NCI-H2029 treated with DMSO at 0.1 percent for 48 hours (cell line): ENCODE measurements at regions not wholly inside any gene's neighbourhood (a gene's known extent, or its start where the extent isn't known, plus 50 kb on each side); places are given as distances from the start of the nearest gene placed in this dataset.

Experiments
- DNase-seq: peaks from one replicate; lab custom pipeline; 2025; lab: John Stamatoyannopoulos, UW

GRCh38 chr16:14334366-14335080 is 263.4 kb downstream of the MRTFB start:
- no peak for DNase-seq

GRCh38 chr16:14333361-14333760 is 262.2 kb downstream of the MRTFB start:
- no peak for DNase-seq

GRCh38 chr16:14331020-14331419 is 259.9 kb downstream of the MRTFB start:
- DNase-seq = no peak

GRCh38 chr16:14329727-14330350 is 258.7 kb downstream of the MRTFB start:
- DNase-seq = no peak

- DNase-seq = no peak
Measured at GRCh38 chr16:14325502-14326401, 254.6 kb downstream of the MRTFB start.

- no peak for DNase-seq
Measured at GRCh38 chr16:14324581-14324980, 253.5 kb downstream of the MRTFB start.

GRCh38 chr16:14322186-14322585 is 251.1 kb downstream of the MRTFB start:
- no peak for DNase-seq

- DNase-seq = peak; percentile 94
Measured at GRCh38 chr16:14321542-14321941, 250.4 kb downstream of the MRTFB start.

- DNase-seq = no peak
Measured at GRCh38 chr16:14320406-14320805, 249.3 kb downstream of the MRTFB start.
